PFSK-1 (cell line): ENCODE measurements at regions not wholly inside any gene's neighbourhood (a gene's known extent, or its start where the extent isn't known, plus 50 kb on each side); places are given as distances from the start of the nearest gene placed in this dataset.

Source experiments
- POLR2AphosphoS5 ChIP-seq: IDR thresholded peaks from 2 replicates; pipeline ENCODE4 v1.6.1; 2012; ENCODE audit warnings: low read depth, mild to moderate bottlenecking, control low read depth, low read length, moderate library complexity
- REST ChIP-seq, 2 experiments: IDR thresholded peaks; 2 replicates each; pipeline versions ENCODE4 v1.6.1 to v1.8.0; 2011 to 2012; ENCODE audit warnings: low read depth in 2 of 2, low read length in 2 of 2, control low read depth in 1 of 2, inconsistent platforms in 1 of 2, mild to moderate bottlenecking in 1 of 2, moderate library complexity in 1 of 2; ENCODE audit not compliant: insufficient read depth in 1 of 2
- TAF1 ChIP-seq: IDR thresholded peaks from 2 replicates; pipeline ENCODE4 v1.6.1; 2012; ENCODE audit warnings: low read length, control low read depth, borderline replicate concordance; ENCODE audit not compliant: insufficient read depth

- no peak for TF ChIP-seq POLR2AphosphoS5
- no peak for TF ChIP-seq REST (IDR thresholded peaks at IDR 0.05; ENCODE audit: insufficient read depth in 1 of 2, low read depth in 2 of 2, low read length in 2 of 2)
- no peak for TF ChIP-seq TAF1
Measured at GRCh38 chr3:161558236-161558635, 61.6 kb downstream of the OTOL1 start.
